Large intestine (tissue), 3 donors: ENCODE measurements at regions not wholly inside any gene's neighbourhood (a gene's known extent, or its start where the extent isn't known, plus 50 kb on each side); places are given as distances from the start of the nearest gene placed in this dataset.

Experiments used
- DNase-seq, 2 donors: peaks; one replicate each; pipeline versions ENCODE4 v3.0.0 to v3.0.0-alpha.2; 2013
- H3K27ac ChIP-seq: one replicate; pipeline ENCODE4 v1.5.1; 2013; ENCODE audit warnings: low read length
- H3K27me3 ChIP-seq: 2 replicates; pipeline ENCODE4 v1.6.1; 2013; ENCODE audit warnings: low read length; ENCODE audit not compliant: control insufficient read depth, insufficient read depth
- H3K36me3 ChIP-seq: 2 replicates; pipeline ENCODE4 v1.6.1; 2013; ENCODE audit warnings: low read length; ENCODE audit not compliant: control insufficient read depth, insufficient read depth
- H3K4me1 ChIP-seq: one replicate; pipeline ENCODE4 v1.6.1; 2013; ENCODE audit warnings: low read length; ENCODE audit not compliant: control insufficient read depth, insufficient read depth
- H3K4me3 ChIP-seq: one replicate; pipeline ENCODE4 v1.5.1; 2013; ENCODE audit warnings: low read length
- H3K9me3 ChIP-seq: one replicate; pipeline ENCODE4 v1.6.1; 2013; ENCODE audit warnings: mild to moderate bottlenecking, low read depth, low read length, moderate library complexity; ENCODE audit not compliant: control insufficient read depth
- WGBS: methylation state at CpG from one replicate; pipeline ENCODE4 v1.1.5; 2013; ENCODE audit warnings: low lambda C conversion rate; ENCODE audit not compliant: insufficient coverage; 5-methylcytosine and 5-hydroxymethylcytosine counted together

DNA sequence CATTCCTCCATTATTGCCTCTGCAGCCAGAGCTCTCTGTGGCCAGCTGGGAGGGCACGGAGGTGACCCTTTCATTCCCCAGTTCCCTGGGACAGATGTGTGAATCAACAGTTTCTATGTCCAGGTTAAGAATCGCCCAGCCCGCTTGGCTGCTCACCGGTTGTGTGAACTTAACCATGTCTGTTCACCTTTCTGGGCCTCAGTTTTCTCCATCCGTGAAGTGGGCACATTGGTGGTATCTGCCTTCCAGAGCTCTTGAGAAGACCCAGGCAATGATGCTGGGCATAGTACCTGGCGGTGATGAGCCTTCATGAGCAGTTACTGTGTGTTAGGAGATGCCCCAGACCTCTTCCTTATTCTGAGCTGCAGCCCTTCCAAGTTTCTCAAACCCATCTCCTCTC lies 238.3 kb downstream of the MATN1 start:
- no peak for DNase-seq
- no peak overlapping the region for H3K27ac ChIP-seq
- H3K27me3 ChIP-seq = no peaks in the 10 kb centered on the region
- no peak overlapping the region for H3K4me3 ChIP-seq
- no CpG with 5 or more reads among the region's 6 CpGs for WGBS
- H3K36me3 ChIP-seq = no peaks in the 10 kb centered on the region
- H3K4me1 ChIP-seq = no peaks in the 10 kb centered on the region
- H3K9me3 ChIP-seq = peaks cover 5% of the 10 kb centered on the region

DNA sequence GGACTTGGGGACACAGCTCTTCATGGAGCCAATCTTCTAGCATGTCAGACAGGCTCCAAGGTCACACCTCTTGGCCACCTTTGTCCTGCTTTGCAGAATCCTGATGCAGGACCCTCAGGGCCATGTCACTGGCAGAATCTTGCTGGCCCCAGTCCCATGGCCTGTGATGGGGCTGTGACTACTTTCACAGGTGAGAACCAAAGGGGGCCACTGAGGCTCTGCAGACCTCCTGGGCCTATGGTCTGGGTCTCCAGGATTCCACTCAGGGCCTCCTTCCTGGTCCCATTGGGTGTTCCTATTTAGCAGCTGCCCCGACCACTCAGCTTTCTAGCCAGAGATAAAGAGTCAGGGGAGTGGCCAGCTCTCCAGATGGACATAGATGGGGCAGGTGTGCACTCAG lies 238.7 kb downstream of the MATN1 start:
- WGBS = no CpG with 5 or more reads among the region's 1 CpG
- DNase-seq = no peak

DNA sequence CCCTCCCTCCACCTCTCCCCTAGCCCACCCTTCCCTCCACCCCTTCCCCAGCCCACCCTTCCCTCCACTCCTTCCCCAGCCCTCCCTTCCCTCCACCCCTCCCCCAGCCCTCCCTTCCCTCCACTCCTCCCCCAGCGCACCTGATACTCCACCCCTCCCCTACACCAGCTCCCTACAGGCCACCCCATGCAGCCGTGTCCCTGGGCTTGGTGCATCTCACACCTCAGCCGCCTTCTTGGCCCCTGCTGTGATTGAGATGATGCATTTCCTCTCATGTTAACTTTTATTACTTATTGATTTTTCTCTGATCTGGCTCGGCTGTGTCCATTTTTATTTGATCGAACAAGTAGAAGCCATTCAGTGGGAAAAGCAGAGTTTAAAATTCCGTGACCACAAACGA lies 243.8 kb downstream of the MATN1 start:
- Histone ChIP-seq H3K4me3 (no peak overlapping the region), H3K9me3 (peaks cover 5% of the 10 kb centered on the region), H3K36me3 (no peaks in the 10 kb centered on the region), H3K27ac (no peak overlapping the region), H3K4me1 (no peaks in the 10 kb centered on the region), H3K27me3 (no peaks in the 10 kb centered on the region)
- DNase-seq = no peak
- 68% methylated on average over 3 of the region's 7 CpGs for WGBS

More for the DNA sequence above, 238.7 kb downstream of the MATN1 start:
- Histone ChIP-seq H3K27me3 (no peaks in the 10 kb centered on the region), H3K4me3 (no peak overlapping the region), H3K9me3 (peaks cover 5% of the 10 kb centered on the region), H3K36me3 (no peaks in the 10 kb centered on the region), H3K27ac (no peak overlapping the region), H3K4me1 (no peaks in the 10 kb centered on the region)

DNA sequence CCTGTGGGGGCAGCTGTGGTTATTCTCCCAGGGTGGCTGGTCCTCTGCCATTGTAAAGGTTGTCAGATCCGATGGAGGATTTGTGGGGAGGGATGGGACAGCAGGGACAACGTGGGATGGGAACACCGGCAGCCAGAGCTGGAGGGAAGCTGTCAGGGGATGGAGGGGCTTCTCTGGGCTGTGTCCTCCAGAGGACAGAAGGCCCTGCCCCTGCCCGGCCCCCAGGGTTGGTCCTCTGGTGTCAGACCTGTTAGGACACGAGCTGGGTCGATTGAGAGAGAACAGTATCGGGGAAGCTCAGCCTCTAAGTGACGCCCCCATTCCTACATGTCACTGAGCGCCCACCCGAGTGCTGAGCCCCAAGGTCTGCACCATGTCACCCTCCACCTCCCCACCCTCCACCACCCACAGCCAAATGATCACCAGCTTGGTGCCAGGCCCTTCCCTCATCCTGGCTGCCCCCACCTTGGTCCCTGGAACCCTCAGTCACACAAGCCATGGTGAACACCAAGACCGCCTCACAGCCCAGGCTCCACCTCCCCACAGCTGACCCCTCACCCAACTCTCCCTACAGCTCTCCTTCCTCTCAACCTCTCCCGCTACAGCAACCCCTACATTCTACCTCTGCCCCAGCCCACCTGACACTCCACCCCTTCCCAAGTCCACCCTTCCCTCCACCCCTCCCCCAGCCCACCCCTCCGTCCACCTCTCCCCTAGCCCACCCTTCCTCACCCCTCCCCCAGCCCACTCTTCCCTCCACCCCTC lies 244.4 kb downstream of the MATN1 start:
- WGBS = no CpG with 5 or more reads among the region's 13 CpGs
- Histone ChIP-seq H3K27ac (no peak overlapping the region), H3K4me3 (no peak overlapping the region), H3K36me3 (no peaks in the 10 kb centered on the region), H3K9me3 (peaks cover 5% of the 10 kb centered on the region), H3K27me3 (no peaks in the 10 kb centered on the region), H3K4me1 (no peaks in the 10 kb centered on the region)
- DNase-seq = no peak

DNA sequence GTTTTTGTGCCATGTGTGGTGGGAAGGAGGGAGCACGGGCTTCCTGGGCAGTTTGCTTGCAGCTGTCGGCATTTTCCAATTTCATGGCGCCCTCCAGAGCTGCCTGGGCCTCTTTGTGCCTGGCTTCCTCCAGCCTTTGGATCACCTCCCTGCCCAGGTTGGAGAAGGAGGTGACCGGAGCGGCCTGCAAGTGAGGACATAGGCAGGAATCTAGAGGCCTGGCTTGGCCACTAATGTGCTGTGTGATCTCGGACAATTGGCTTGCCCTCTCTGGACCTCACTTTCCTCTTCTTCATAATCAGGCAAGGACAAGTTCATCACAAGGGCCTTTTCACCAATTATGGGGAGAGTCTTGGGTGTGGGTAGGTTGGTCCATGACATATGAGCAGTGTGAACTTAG lies 245.1 kb downstream of the MATN1 start:
- H3K27me3 ChIP-seq = no peaks in the 10 kb centered on the region
- DNase-seq = no peak
- H3K9me3 ChIP-seq = peaks cover 5% of the 10 kb centered on the region
- no peaks in the 10 kb centered on the region for H3K4me1 ChIP-seq
- WGBS = no CpG with 5 or more reads among the region's 6 CpGs
- no peaks in the 10 kb centered on the region for H3K36me3 ChIP-seq
- no peak overlapping the region for H3K27ac ChIP-seq
- no peak overlapping the region for H3K4me3 ChIP-seq

DNA sequence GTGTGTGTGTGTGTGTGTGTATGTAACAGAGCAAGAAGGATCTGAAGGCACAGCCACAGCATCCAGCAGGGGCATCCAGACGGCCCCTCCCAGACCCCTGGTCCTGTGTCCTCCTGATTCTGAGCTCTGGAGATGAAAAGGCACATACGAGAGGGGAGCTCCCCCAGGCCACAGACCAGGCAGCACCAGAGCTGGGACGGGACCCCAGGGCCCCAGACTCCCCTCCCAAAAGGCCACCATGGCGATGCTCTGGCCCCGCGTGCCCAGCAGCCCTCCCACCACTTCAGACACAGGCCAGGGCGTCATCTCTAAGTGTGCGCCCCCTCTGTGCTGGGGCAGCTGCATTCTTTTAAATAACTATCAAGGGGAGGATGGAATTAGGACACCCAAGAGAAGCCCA lies 245.8 kb downstream of the MATN1 start:
- Histone ChIP-seq H3K27ac (no peak overlapping the region), H3K4me3 (no peak overlapping the region), H3K9me3 (peaks cover 5% of the 10 kb centered on the region), H3K36me3 (no peaks in the 10 kb centered on the region), H3K4me1 (no peaks in the 10 kb centered on the region), H3K27me3 (peaks cover 2% of the 10 kb centered on the region)
- DNase-seq = no peak
- no CpG with 5 or more reads among the region's 8 CpGs for WGBS

DNA sequence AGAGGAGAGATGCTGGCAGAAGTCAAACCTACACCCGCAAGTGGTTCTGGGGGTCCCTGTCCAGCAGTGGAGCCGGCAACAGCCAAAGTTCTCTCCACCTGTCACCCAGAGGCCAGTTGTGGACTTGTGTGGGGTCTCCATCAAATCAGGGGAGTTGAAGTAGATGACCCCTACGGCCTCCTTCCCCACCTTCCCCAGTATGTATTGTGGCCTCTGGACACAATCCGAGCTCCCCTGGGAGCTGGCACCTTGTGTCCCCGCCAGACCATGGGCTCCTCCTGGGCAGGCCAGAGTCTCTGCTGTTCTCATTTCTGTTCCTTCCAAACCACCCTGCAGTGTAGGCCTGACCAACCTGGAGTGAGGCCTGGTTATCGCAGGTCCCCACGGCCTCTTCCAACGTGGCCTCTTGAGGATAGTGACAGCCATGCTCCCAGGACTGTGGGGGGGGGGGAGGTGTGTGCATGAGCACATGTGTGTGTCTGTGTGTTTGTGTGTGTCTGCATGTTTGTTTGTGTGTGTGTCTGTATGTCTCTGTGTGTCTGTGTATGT lies 246.4 kb downstream of the MATN1 start:
- WGBS = 92% methylated on average over 2 of the region's 8 CpGs
- H3K36me3 ChIP-seq = no peaks in the 10 kb centered on the region
- DNase-seq = no peak
- peaks cover 2% of the 10 kb centered on the region for H3K27me3 ChIP-seq
- no peaks in the 10 kb centered on the region for H3K4me1 ChIP-seq
- peaks cover 5% of the 10 kb centered on the region for H3K9me3 ChIP-seq
- no peak overlapping the region for H3K27ac ChIP-seq
- no peak overlapping the region for H3K4me3 ChIP-seq

DNA sequence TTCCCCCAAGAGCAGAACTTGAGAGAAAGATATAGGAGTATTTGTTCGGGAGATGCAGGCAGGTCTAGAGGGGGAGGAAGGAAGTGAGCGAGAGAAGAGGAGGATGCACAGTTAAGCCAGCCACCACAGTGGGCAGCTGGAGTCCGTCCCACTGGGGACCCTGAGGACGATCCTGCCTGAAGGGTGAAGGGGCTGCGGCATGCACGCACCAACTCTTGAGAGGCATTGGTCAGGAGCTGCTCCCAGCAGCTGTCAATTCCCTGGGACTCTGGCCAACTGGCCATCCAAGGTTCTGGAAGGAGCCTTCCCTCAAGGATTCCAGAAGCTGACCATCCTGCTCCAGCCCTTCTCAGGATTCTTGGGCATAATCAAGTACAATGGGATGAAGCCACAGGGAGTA lies 246.9 kb downstream of the MATN1 start:
- no peak for DNase-seq
- Histone ChIP-seq H3K36me3 (no peaks in the 10 kb centered on the region), H3K27me3 (peaks cover 2% of the 10 kb centered on the region), H3K4me3 (no peak overlapping the region), H3K27ac (no peak overlapping the region), H3K9me3 (peaks cover 5% of the 10 kb centered on the region), H3K4me1 (no peaks in the 10 kb centered on the region)
- WGBS = no CpG with 5 or more reads among the region's 6 CpGs

DNA sequence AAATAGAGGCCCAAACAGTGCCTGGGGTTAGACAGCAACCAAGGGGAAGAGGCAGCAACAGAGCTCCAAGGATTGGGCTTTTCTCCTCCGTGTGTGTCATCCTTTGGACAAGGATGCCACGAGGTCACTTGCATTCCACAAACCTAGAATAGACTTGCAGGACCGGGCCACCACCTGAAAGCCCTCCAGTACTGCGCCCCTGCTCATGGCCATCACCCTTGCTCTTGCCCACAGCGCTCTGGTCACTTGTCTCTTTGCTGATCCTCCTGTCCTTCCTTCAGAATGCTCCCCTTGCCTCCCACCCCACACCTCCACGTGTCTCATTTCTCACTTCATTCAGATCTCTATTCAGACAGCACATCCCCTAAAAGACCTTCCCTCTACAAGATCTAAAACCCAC lies 247.4 kb downstream of the MATN1 start:
- Histone ChIP-seq H3K4me1 (no peaks in the 10 kb centered on the region), H3K27ac (no peak overlapping the region), H3K4me3 (no peak overlapping the region), H3K9me3 (peaks cover 5% of the 10 kb centered on the region), H3K27me3 (peaks cover 2% of the 10 kb centered on the region), H3K36me3 (no peaks in the 10 kb centered on the region)
- DNase-seq = no peak
- WGBS = 65% methylated on average over 2 of the region's 6 CpGs

DNA sequence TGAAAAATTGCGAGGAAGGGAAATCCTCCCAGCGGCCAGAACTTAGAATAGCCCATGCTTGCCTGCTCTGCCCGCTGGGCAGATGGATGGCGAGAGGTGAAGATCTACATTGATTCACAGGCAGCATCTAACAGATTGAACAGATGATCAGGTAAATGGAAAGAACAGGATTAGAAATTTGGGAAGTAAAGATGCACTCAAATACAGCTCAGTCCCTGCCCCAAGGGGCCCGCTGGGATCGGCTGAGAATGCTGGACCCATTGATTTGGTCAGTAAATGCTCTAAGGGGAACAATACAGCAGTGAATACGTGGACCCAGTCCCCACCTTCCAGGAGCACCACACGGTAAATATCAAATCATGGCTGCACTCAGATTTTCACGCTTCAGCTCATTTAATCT lies 248.2 kb downstream of the MATN1 start:
- peaks cover under 1% of the 10 kb centered on the region for H3K9me3 ChIP-seq
- DNase-seq = no peak

DNA sequence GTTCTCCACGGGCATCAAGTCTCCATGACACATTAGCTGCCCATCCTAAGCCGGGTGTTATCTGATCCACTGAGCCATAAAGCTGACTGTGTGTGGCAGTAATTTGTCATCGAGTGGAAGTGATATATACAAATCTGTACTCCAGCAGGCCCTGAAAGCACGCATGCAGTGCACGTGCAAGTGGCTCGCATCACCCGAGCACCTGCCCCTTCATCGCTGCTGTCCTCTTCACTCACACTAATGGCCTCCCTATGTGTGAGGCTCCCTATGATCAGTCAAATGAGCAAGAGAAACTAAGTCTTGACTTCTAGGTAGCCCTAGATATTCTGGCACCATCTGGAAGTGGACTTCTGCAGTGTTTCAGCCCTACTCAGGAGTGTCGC lies 248.6 kb downstream of the MATN1 start:
- Histone ChIP-seq H3K4me1 (no peaks in the 10 kb centered on the region), H3K36me3 (no peaks in the 10 kb centered on the region), H3K27ac (no peak overlapping the region), H3K4me3 (no peak overlapping the region), H3K27me3 (peaks cover 2% of the 10 kb centered on the region), H3K9me3 (no peaks in the 10 kb centered on the region)
- WGBS = no CpG with 5 or more reads among the region's 9 CpGs
- DNase-seq = no peak

More for the DNA sequence above, 248.2 kb downstream of the MATN1 start:
- Histone ChIP-seq H3K4me3 (no peak overlapping the region), H3K36me3 (no peaks in the 10 kb centered on the region), H3K27ac (no peak overlapping the region), H3K27me3 (peaks cover 2% of the 10 kb centered on the region), H3K4me1 (no peaks in the 10 kb centered on the region)
- WGBS = no CpG with 5 or more reads among the region's 9 CpGs
